Liver (tissue), 3 donors: ENCODE measurements at regions not wholly inside any gene's neighbourhood (a gene's known extent, or its start where the extent isn't known, plus 50 kb on each side); places are given as distances from the start of the nearest gene placed in this dataset.

Experiments
- CTCF ChIP-seq: fragments of 150-350 bp; IDR thresholded peaks from 2 replicates; pipeline ENCODE4 v1.5.1; 2017; ENCODE audit warnings: improper control_type of control experiment, low read depth, low read length; ENCODE audit not compliant: missing input control
- JUND ChIP-seq, 2 donors: IDR thresholded peaks; 2 replicates each; pipeline ENCODE4 v1.6.1; 2016; ENCODE audit warnings: antibody characterized with exemption in 2 of 2
- NR2F2 ChIP-seq: IDR thresholded peaks from 2 replicates; pipeline ENCODE4 v1.6.1; 2016; ENCODE audit warnings: antibody characterized with exemption
- REST ChIP-seq: IDR thresholded peaks from 2 replicates; pipeline ENCODE4 v1.6.1; 2016; ENCODE audit warnings: antibody characterized with exemption, mild to moderate bottlenecking
- donor health status: healthy.
- donor health status: healthy.

GRCh38 chr1:235052067-235053008 lies 76.3 kb downstream of the TOMM20 start:
- TF ChIP-seq CTCF, result no peak
- TF ChIP-seq NR2F2, result no peak
- TF ChIP-seq REST, result no peak
- no peak for TF ChIP-seq JUND (IDR thresholded peaks at IDR 0.05)
